B cell (primary cell): ENCODE measurements at regions not wholly inside any gene's neighbourhood (a gene's known extent, or its start where the extent isn't known, plus 50 kb on each side); places are given as distances from the start of the nearest gene placed in this dataset.

Source experiments
- ATAC-seq: fragments of 200-7000 bp; cut with Tn5 transposase; one replicate; pipeline ENCODE4 v1.10.0; 2021; ENCODE audit warnings: low read depth, mild to moderate bottlenecking, moderate number of reproducible peaks, moderate library complexity
- CTCF ChIA-PET: fragments of 350-600 bp; sonication (Branson Sonifier 250); formaldehyde crosslinking; loops from one replicate; lab custom pipeline; 2021; ENCODE audit warnings: antibody characterized with exemption, inconsistent platforms; lab: Charles Lee
- POLR2A ChIA-PET: fragments of 350-600 bp; sonication (Branson Sonifier 250); formaldehyde crosslinking; loops from one replicate; lab custom pipeline; 2021; ENCODE audit warnings: antibody characterized with exemption; lab: Charles Lee
- DNase-seq: peaks from one replicate; pipeline ENCODE4 v3.0.0; 2013
- H2AFZ ChIP-seq: 2 replicates; pipeline ENCODE4 v1.6.1; 2012; ENCODE audit warnings: mild to moderate bottlenecking, low read depth, low read length; ENCODE audit not compliant: insufficient read depth, poor library complexity, severe bottlenecking
- H3K27ac ChIP-seq, 2 donors: 1 replicate in 1 of 2; 2 replicates in 1 of 2; pipeline ENCODE4 v1.5.1; 2012 to 2013; ENCODE audit warnings: low read length in 2 of 2, mild to moderate bottlenecking in 2 of 2, moderate library complexity in 1 of 2
- H3K27me3 ChIP-seq, 4 experiments: fragments of 200-600 bp in 1 of 4; sonication (generic) in 1 of 4; replicated peaks in 1 of 4; 1 replicate in 2 of 4; 2 replicates in 2 of 4; pipeline versions ENCODE4 v1.6.1 to v1.7.0; 2013 to 2016; ENCODE audit warnings: low read length in 3 of 4, mild to moderate bottlenecking in 2 of 4, mixed read lengths in 1 of 4, moderate library complexity in 1 of 4; ENCODE audit not compliant: insufficient read depth in 4 of 4, control insufficient read depth in 3 of 4; ENCODE audit errors: control extremely low read depth in 1 of 4
- H3K36me3 ChIP-seq, 2 experiments: replicated peaks in 1 of 2; 1 replicate in 1 of 2; 2 replicates in 1 of 2; pipeline versions ENCODE4 v1.6.1 to v1.7.1; 2013; ENCODE audit warnings: low read length in 1 of 2; ENCODE audit not compliant: insufficient read depth in 2 of 2, control insufficient read depth in 1 of 2; ENCODE audit errors: control extremely low read depth in 1 of 2, extremely low read depth in 1 of 2
- H3K4me1 ChIP-seq, 2 donors: fragments of 200-600 bp in 1 of 2; sonication (generic) in 1 of 2; 1 replicate in 1 of 2; 2 replicates in 1 of 2; pipeline versions ENCODE4 v1.5.1 to v1.6.1; 2013 to 2017; ENCODE audit warnings: low read length in 2 of 2; ENCODE audit not compliant: control insufficient read depth in 2 of 2, insufficient read depth in 2 of 2
- H3K4me2 ChIP-seq: replicated peaks from 2 replicates; pipeline ENCODE3; 2012; ENCODE audit warnings: mild to moderate bottlenecking, low read depth, low read length; ENCODE audit not compliant: poor library complexity, severe bottlenecking
- H3K4me3 ChIP-seq, 5 experiments: fragments of 200-600 bp in 1 of 5; sonication (generic) in 1 of 5; 1 replicate in 3 of 5; 2 replicates in 2 of 5; pipeline versions ENCODE4 v1.5.1 to v1.7.0; 2011 to 2016; ENCODE audit warnings: low read length in 4 of 5, mild to moderate bottlenecking in 4 of 5, low read depth in 2 of 5, control low read depth in 1 of 5, moderate library complexity in 1 of 5; ENCODE audit not compliant: insufficient read depth in 1 of 5; ENCODE audit errors: control extremely low read depth in 1 of 5, extremely low read depth in 1 of 5
- H3K79me2 ChIP-seq: fragments of 200-600 bp; sonication (generic); one replicate; pipeline ENCODE4 v1.6.0; 2016; ENCODE audit warnings: low read length; ENCODE audit not compliant: control insufficient read depth, insufficient read depth
- H3K9ac ChIP-seq: fragments of 200-600 bp; sonication (generic); 2 replicates; pipeline ENCODE4 v1.6.1; 2017; ENCODE audit warnings: mild to moderate bottlenecking, low read length, moderate library complexity
- H3K9me3 ChIP-seq, 3 donors: one replicate each; pipeline versions ENCODE4 v1.6.1 to v1.7.1; 2013; ENCODE audit warnings: low read length in 2 of 3; ENCODE audit not compliant: control insufficient read depth in 2 of 3, insufficient read depth in 1 of 3; ENCODE audit errors: control extremely low read depth in 1 of 3
- H4K20me1 ChIP-seq: 2 replicates; pipeline ENCODE4 v1.6.0; 2012; ENCODE audit warnings: mild to moderate bottlenecking, low read length; ENCODE audit not compliant: insufficient read depth, control insufficient read depth, poor library complexity, severe bottlenecking
- H3K27ac Mint-ChIP-seq: one replicate; pipeline ENCODE4 v1.8.0; 2021; ENCODE audit warnings: mixed read lengths
- H3K27me3 Mint-ChIP-seq: one replicate; pipeline ENCODE4 v1.8.0; 2021; ENCODE audit warnings: mixed read lengths
- H3K4me1 Mint-ChIP-seq: one replicate; pipeline ENCODE4 v1.8.0; 2021; ENCODE audit warnings: mixed read lengths
- H3K4me3 Mint-ChIP-seq: one replicate; pipeline ENCODE4 v1.8.0; 2021; ENCODE audit warnings: mixed read lengths
- H3K9me3 Mint-ChIP-seq: one replicate; pipeline ENCODE4 v1.8.0; 2022; ENCODE audit warnings: mixed read lengths; ENCODE audit not compliant: insufficient read depth
- EZH2 ChIP-seq: IDR thresholded peaks from 2 replicates; pipeline ENCODE4 v1.6.1; 2012; ENCODE audit warnings: borderline replicate concordance, low read depth, mild to moderate bottlenecking, moderate library complexity, low read length; ENCODE audit not compliant: insufficient read depth, poor library complexity, severe bottlenecking
- WGBS: methylation state at CpG from one replicate; pipeline ENCODE4 v1.1.5; 2013; ENCODE audit warnings: missing lambda C conversion rate; ENCODE audit not compliant: insufficient coverage; 5-methylcytosine and 5-hydroxymethylcytosine counted together
- intact Hi-C: fragments of 100-400 bp; cut with micrococcal nuclease; formaldehyde crosslinking; loops from one replicate; pipeline ENCODE4 v1.10.0; 2022
- TF ChIP-seq, protein P1 (sequence below): fragments of 200-600 bp; IDR thresholded peaks from one replicate; pipeline ENCODE4 v1.8.0; 2022; ENCODE audit warnings: antibody characterized with exemption, mild to moderate bottlenecking

DNA sequence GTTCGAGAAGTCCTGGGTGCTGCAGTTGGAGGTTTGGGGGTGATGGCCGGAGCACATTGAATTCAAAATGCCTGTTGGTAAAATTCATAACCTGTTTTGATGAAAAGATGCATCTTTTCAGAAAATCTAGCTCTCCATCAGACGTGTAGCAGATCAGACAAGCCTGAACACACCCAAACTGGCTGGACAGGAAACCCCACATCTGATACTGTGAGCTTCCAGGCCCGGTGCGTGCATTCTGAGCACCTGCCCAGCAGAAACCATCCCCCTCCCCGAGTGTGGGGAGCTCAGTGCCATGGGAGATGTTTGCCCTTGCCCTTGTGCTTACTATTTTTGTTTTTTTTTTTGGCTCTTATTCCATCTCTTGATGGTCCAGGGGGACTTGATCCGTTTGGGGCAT is 417.1 kb downstream of the TCERG1L start:
- DNase-seq (no peak), ATAC-seq (no peak)
- Histone ChIP-seq H3K27ac (no peak overlapping the region), H3K4me3 (no peak overlapping the region), H3K4me2 (no peak overlapping the region), H3K9me3 (peaks cover 0 to 20% (median 0%) of the 10 kb centered on the region in 3 donors), H3K4me1 (no peaks in the 10 kb centered on the region), H4K20me1 (no peaks in the 10 kb centered on the region), H3K27me3 (no peaks in the 10 kb centered on the region), H2AFZ (no peak overlapping the region), H3K36me3 (no peaks in the 10 kb centered on the region), H3K9ac (no peak overlapping the region), H3K79me2 (no peaks in the 10 kb centered on the region)
- Mint-ChIP-seq H3K4me3 (no peak overlapping the region), H3K27me3 (no peaks in the 10 kb centered on the region), H3K4me1 (no peaks in the 10 kb centered on the region), H3K9me3 (peaks cover under 1% of the 10 kb centered on the region), H3K27ac (no peak overlapping the region)
- 76% methylated on average over 3 of the region's 7 CpGs for WGBS
- TF ChIP-seq, protein P1, sequence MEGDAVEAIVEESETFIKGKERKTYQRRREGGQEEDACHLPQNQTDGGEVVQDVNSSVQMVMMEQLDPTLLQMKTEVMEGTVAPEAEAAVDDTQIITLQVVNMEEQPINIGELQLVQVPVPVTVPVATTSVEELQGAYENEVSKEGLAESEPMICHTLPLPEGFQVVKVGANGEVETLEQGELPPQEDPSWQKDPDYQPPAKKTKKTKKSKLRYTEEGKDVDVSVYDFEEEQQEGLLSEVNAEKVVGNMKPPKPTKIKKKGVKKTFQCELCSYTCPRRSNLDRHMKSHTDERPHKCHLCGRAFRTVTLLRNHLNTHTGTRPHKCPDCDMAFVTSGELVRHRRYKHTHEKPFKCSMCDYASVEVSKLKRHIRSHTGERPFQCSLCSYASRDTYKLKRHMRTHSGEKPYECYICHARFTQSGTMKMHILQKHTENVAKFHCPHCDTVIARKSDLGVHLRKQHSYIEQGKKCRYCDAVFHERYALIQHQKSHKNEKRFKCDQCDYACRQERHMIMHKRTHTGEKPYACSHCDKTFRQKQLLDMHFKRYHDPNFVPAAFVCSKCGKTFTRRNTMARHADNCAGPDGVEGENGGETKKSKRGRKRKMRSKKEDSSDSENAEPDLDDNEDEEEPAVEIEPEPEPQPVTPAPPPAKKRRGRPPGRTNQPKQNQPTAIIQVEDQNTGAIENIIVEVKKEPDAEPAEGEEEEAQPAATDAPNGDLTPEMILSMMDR: no peak
- POLR2A ChIA-PET: no interaction called here
- CTCF ChIA-PET: no interaction called here
- intact Hi-C loops: no loop called here

DNA sequence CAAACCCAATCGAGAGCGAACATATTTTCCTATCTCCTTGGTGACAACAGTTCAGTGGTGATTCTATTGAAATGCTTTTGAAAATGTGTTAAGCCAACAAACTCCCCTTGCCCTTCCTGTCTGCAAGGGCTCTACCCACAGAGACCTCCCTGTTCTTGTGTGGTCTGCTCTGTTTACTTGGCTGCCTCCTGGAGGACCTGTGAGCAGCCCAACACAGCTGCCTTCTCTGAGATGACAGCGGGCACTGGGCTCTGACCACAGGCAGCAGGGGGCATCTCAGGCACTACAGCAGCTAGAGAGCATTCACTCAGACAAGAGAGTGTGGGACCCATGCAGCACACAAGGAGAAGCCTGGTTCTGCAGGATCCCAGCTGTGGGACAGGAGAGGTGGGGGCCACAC is 416.4 kb downstream of the TCERG1L start:
- POLR2A ChIA-PET: no interaction called here
- Histone ChIP-seq H3K9me3 (peaks cover 0 to 22% (median 0%) of the 10 kb centered on the region in 3 donors), H3K36me3 (no peaks in the 10 kb centered on the region), H3K27me3 (no peaks in the 10 kb centered on the region), H3K4me1 (no peaks in the 10 kb centered on the region), H3K4me2 (no peak overlapping the region), H3K9ac (no peak overlapping the region), H3K4me3 (no peak overlapping the region), H4K20me1 (no peaks in the 10 kb centered on the region), H3K79me2 (no peaks in the 10 kb centered on the region), H3K27ac (no peak overlapping the region), H2AFZ (no peak overlapping the region)
- DNase-seq (no peak), ATAC-seq (no peak)
- Mint-ChIP-seq H3K4me3 (no peak overlapping the region), H3K27me3 (no peaks in the 10 kb centered on the region), H3K27ac (no peak overlapping the region), H3K9me3 (peaks cover 2% of the 10 kb centered on the region), H3K4me1 (no peaks in the 10 kb centered on the region)
- no CpG with 5 or more reads among the region's 3 CpGs for WGBS
- TF ChIP-seq, protein P1: no peak
- no peak for TF ChIP-seq EZH2
- intact Hi-C loops: no loop called here
- CTCF ChIA-PET: no interaction called here
